OCI-LY7 (cell line): ENCODE measurements at regions not wholly inside any gene's neighbourhood (a gene's known extent, or its start where the extent isn't known, plus 50 kb on each side); places are given as distances from the start of the nearest gene placed in this dataset.

Source experiments
- BruUV-seq: library from RNA; stranded (reverse); fragments of 400-500 nt; replicated peaks from 2 replicates; lab custom pipeline; 2021; lab: Mats Ljungman, UMichigan
- CTCF ChIA-PET: fragments of 300-600 bp; sonication (Branson Sonifier 250); formaldehyde crosslinking; loops from one replicate; lab custom pipeline; 2022; ENCODE audit warnings: antibody characterized with exemption; ENCODE audit not compliant: unreplicated experiment; lab: Charles Lee
- POLR2A ChIA-PET: fragments of 300-600 bp; sonication (Branson Sonifier 250); formaldehyde crosslinking; loops from one replicate; lab custom pipeline; 2022; ENCODE audit warnings: antibody characterized with exemption; lab: Charles Lee
- DNase-seq: peaks from one replicate; pipeline ENCODE4 v3.0.0-alpha.2; 2015; ENCODE audit warnings: low spot score
- H2AFZ ChIP-seq: fragments of 200-600 bp; sonication (generic), shearing (Covaris generic); 2 replicates; pipeline ENCODE4 v1.6.1; 2014; ENCODE audit warnings: mild to moderate bottlenecking, antibody characterized with exemption, low read length, moderate library complexity
- H3K27ac ChIP-seq: fragments of 200-600 bp; sonication (generic); 2 replicates; pipeline ENCODE4 v1.5.1; 2014; ENCODE audit warnings: mixed run types, low read depth, mild to moderate bottlenecking, moderate library complexity, low read length, inconsistent platforms; ENCODE audit not compliant: poor library complexity, severe bottlenecking
- H3K36me3 ChIP-seq: fragments of 200-600 bp; sonication (generic); 2 replicates; pipeline ENCODE4 v1.6.1; 2014; ENCODE audit warnings: mild to moderate bottlenecking, antibody characterized with exemption, low read length, moderate library complexity, mixed read lengths; ENCODE audit not compliant: insufficient read depth
- H3K4me1 ChIP-seq: fragments of 200-600 bp; sonication (generic); 2 replicates; pipeline ENCODE4 v1.5.1; 2014; ENCODE audit warnings: mild to moderate bottlenecking, low read length; ENCODE audit not compliant: insufficient read depth, poor library complexity, severe bottlenecking
- H3K4me2 ChIP-seq: fragments of 200-600 bp; sonication (generic); 2 replicates; pipeline ENCODE4 v1.6.1; 2014; ENCODE audit warnings: mild to moderate bottlenecking, low read length
- H3K4me3 ChIP-seq: fragments of 200-600 bp; sonication (generic); 2 replicates; pipeline ENCODE4 v1.5.1; 2014; ENCODE audit warnings: mild to moderate bottlenecking, low read depth, low read length; ENCODE audit not compliant: poor library complexity, severe bottlenecking
- H3K79me2 ChIP-seq: fragments of 200-600 bp; sonication (generic); 2 replicates; pipeline ENCODE4 v1.6.1; 2016; ENCODE audit warnings: low read depth, mild to moderate bottlenecking, low read length, moderate library complexity, mixed read lengths; ENCODE audit not compliant: insufficient read depth
- H3K9me2 ChIP-seq: fragments of 200-600 bp; sonication (generic); 2 replicates; pipeline ENCODE4 v1.6.1; 2016; ENCODE audit warnings: mild to moderate bottlenecking, low read length, mixed read lengths; ENCODE audit not compliant: insufficient read depth
- H3K9me3 ChIP-seq: fragments of 200-600 bp; sonication (generic); 2 replicates; pipeline ENCODE4 v1.6.1; 2014; ENCODE audit warnings: mild to moderate bottlenecking, mixed run types, low read length, mixed read lengths
- H4K20me1 ChIP-seq: fragments of 200-600 bp; sonication (generic); 2 replicates; pipeline ENCODE4 v1.6.1; 2014; ENCODE audit warnings: mild to moderate bottlenecking, antibody characterized with exemption, low read length, moderate library complexity, mixed read lengths; ENCODE audit not compliant: insufficient read depth
- CTCF ChIP-seq: fragments of 200-600 bp; sonication (generic); conservative IDR thresholded peaks from 2 replicates; pipeline ENCODE4 v1.5.1; 2014; ENCODE audit warnings: mild to moderate bottlenecking, antibody characterized with exemption, low read length, moderate library complexity, mixed read lengths
- EZH2phosphoT487 ChIP-seq: fragments of 200-600 bp; sonication (generic); IDR thresholded peaks from 2 replicates; pipeline ENCODE4 v1.6.1; 2018; ENCODE audit warnings: low read depth, borderline replicate concordance, mild to moderate bottlenecking, mixed run types, antibody characterized with exemption, low read length, moderate library complexity, mixed read lengths
- intact Hi-C: fragments of 100-400 bp; cut with micrococcal nuclease; formaldehyde crosslinking; loops from one replicate; pipeline ENCODE4 v1.10.0; 2022; ENCODE audit not compliant: unreplicated experiment

DNA sequence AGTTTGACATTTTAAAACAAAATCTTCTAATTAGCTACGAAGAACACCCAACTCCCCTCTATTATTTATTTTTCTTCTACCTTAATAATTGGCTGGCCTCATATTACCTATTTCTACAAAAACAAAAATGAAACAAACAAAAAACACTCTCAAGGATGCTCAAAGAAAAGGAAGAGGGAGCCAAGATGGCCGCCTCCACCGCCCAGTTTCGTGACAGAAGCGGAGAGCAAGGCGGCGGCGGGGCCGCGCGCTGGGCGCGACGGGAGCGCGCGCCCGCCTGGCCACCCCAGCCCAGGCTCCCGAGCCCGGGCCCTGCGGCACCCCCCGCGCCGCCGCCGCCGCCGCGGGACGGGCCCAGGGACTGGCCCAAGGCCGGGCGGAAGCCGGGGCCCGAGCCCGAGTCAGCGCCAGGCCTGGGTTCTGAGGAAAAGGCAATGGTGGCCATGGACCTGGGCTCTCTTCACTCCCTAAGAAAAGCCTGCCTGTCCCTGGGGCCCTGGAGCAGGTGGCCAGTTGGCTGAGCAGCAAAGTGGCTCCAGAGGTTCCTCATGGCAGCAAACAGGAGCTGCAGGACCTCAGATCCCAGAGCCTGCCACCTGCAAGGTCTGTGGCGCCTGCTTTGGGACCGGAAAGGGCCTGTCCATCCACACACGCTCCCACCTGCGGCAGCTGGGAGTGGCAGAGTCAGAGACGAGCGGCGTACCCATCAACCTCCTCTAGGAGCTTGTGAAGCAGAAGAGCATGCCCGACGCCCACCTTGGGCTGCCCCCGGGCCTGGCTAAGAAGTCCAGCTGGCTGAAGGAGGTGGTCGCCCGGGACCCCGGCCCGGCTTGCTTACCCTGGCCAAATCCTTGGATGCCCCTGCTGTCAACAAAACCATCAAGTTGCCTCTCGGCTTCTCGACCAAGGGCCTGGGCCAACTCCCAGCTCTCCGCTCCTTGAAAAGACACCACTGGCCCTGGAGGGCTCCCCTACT, 543.2 kb upstream of the CCDC179 start:
- Histone ChIP-seq H3K9me2 (no peaks in the 10 kb centered on the region), H3K9me3 (no peaks in the 10 kb centered on the region), H4K20me1 (no peaks in the 10 kb centered on the region), H2AFZ (no peak overlapping the region), H3K4me2 (no peak overlapping the region), H3K27ac (no peak overlapping the region), H3K4me3 (no peak overlapping the region), H3K4me1 (no peaks in the 10 kb centered on the region), H3K36me3 (no peaks in the 10 kb centered on the region), H3K79me2 (no peaks in the 10 kb centered on the region)
- no TSS peak for BruUV-seq
- CTCF ChIA-PET = no interaction called here
- no peak for TF ChIP-seq CTCF
- no peak for TF ChIP-seq EZH2phosphoT487
- no peak for DNase-seq
- intact Hi-C loops = no loop called here
- POLR2A ChIA-PET = no interaction called here

DNA sequence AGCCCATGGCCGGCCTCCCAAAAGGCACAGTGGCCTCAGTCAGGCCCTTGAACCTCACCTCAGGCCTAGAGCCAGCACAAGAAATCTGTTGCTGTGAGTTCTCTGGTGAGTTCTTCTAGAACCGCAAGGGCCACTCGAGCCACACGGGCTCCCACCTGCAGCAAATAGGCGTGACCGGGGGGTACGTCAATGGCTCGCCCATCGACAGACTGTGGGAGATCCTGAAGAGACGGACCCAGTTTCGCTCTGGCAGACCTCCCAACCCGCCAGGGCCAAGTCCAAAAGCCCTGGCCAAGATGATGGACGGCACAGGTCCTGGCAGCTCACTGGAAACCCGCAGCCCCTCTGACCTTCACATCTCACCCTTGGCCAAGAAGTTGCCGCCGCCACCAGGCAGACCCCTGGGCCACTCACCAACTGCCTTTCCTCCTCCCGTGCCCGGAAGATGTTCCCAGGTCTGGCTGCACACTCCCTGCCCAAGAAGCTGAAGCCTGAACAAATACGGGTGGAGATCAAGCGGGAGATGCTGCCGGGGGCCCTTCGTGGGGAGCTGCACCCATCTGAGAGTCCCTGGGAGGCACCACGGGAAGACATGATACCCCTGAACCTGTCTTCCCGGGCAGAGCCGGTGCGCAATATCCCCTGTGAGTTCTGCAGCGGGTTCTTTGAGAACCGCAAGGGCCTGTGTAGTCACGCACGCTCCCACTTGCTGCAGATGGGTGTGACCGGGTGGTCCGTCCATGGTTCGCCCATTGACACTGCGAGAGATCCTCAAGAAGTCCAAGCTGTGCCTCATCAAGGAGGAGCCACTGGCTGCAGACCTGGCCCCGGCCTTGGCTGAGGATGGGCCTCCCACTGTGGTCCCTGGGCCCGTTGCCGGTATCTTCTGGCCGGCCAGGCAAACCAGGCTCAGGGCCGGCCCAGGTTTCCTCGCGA, 544.2 kb upstream of the CCDC179 start:
- Histone ChIP-seq H4K20me1 (no peaks in the 10 kb centered on the region), H3K4me1 (no peaks in the 10 kb centered on the region), H3K9me2 (no peaks in the 10 kb centered on the region), H2AFZ (no peak overlapping the region), H3K27ac (no peak overlapping the region), H3K4me2 (no peak overlapping the region), H3K79me2 (no peaks in the 10 kb centered on the region), H3K4me3 (no peak overlapping the region), H3K36me3 (no peaks in the 10 kb centered on the region), H3K9me3 (no peaks in the 10 kb centered on the region)
- POLR2A ChIA-PET = no interaction called here
- TF ChIP-seq CTCF (no peak), EZH2phosphoT487 (no peak)
- CTCF ChIA-PET = no interaction called here
- BruUV-seq = no TSS peak
- intact Hi-C loops = no loop called here
- DNase-seq = no peak
